ENCODE measurements at regions not wholly inside any gene's neighbourhood (a gene's known extent, or its start where the extent isn't known, plus 50 kb on each side); places are given as distances from the start of the nearest gene placed in this dataset.

DNA sequence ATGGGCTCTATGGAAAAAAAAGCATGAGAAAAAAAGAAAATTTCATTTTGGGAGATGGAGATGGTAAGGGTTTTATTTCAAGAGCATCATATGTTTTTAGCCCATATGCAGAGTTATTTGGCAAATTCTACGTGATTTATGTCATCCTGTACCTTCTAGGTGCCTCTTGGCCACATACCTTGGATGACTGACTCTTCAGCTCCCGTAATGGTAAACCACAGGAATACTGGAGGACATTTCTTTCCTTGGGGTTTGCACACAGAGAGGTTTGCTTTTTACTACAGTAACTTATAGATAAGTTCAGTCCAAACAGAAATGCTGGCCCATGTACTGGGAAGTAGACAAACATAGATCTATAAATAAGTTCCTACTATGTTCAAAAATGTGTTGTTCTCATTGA, 132.2 kb downstream of the SH3BGRL2 start:
- no peak for TF ChIP-seq CTCF (IDR thresholded peaks at IDR 0.05; ENCODE audit: poor library complexity, severe bottlenecking)
- no peak for TF ChIP-seq POLR2AphosphoS5 (IDR thresholded peaks at IDR 0.05)
- TF ChIP-seq EZH2 (IDR thresholded peaks at IDR 0.05; ENCODE audit: borderline replicate concordance, insufficient read depth, low read length, poor library complexity, severe bottlenecking), result no peak
- no peak for TF ChIP-seq EP300 (conservative IDR thresholded peaks at IDR 0.05; ENCODE audit: poor library complexity, severe bottlenecking)
- TF ChIP-seq REST (IDR thresholded peaks at IDR 0.05; ENCODE audit: borderline replicate concordance), result no peak
- no peak for TF ChIP-seq MXI1 (conservative IDR thresholded peaks at IDR 0.05; ENCODE audit: poor library complexity, severe bottlenecking)
- no peak for TF ChIP-seq TAF1 (IDR thresholded peaks at IDR 0.05; ENCODE audit: low read depth)
- TF ChIP-seq RAD21 (conservative IDR thresholded peaks at IDR 0.05), result no peak
- no peak for TF ChIP-seq SMC3 (conservative IDR thresholded peaks at IDR 0.05; ENCODE audit: poor library complexity)

All from neural cell (in vitro differentiated cells).